Fibroblast of the aortic adventitia (primary cell): ENCODE measurements at regions not wholly inside any gene's neighbourhood (a gene's known extent, or its start where the extent isn't known, plus 50 kb on each side); places are given as distances from the start of the nearest gene placed in this dataset.

Source experiments
- DNase-seq: peaks from one replicate; pipeline ENCODE4 v3.0.0-alpha.2; 2010; ENCODE audit warnings: low read depth
- H3K4me3 ChIP-seq: 2 replicates; pipeline ENCODE4 v1.5.1; 2011; ENCODE audit warnings: low read depth, mild to moderate bottlenecking, control low read depth, low read length, moderate library complexity
- TF ChIP-seq, protein P1 (sequence below): IDR thresholded peaks from 2 replicates; pipeline ENCODE4 v1.5.1; 2011; ENCODE audit warnings: mild to moderate bottlenecking, low read length, control low read depth, inconsistent platforms; ENCODE audit not compliant: insufficient read depth

DNA sequence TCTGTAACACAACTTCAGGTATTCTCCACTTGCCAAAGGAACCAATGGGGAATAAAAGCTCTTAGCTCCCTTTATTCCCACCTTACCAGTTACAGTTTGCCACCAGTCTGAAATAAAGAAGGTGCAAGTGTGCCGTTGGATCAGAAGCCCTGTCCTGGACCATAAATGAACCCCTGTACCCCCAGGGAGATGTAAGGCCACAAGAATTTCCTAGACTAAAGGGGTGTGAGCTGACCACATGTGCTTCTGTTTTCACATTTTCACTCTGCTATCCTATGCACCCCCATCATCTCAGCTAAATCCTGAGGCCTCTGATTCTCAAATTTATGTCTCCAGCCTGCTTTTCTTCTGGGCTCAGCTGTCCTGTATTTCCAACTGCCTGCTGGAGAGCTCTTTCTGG lies 221.2 kb downstream of the SPRY1 start:
- H3K4me3 ChIP-seq = no peak overlapping the region
- DNase-seq = no peak
- TF ChIP-seq, protein P1, sequence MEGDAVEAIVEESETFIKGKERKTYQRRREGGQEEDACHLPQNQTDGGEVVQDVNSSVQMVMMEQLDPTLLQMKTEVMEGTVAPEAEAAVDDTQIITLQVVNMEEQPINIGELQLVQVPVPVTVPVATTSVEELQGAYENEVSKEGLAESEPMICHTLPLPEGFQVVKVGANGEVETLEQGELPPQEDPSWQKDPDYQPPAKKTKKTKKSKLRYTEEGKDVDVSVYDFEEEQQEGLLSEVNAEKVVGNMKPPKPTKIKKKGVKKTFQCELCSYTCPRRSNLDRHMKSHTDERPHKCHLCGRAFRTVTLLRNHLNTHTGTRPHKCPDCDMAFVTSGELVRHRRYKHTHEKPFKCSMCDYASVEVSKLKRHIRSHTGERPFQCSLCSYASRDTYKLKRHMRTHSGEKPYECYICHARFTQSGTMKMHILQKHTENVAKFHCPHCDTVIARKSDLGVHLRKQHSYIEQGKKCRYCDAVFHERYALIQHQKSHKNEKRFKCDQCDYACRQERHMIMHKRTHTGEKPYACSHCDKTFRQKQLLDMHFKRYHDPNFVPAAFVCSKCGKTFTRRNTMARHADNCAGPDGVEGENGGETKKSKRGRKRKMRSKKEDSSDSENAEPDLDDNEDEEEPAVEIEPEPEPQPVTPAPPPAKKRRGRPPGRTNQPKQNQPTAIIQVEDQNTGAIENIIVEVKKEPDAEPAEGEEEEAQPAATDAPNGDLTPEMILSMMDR = no peak

DNA sequence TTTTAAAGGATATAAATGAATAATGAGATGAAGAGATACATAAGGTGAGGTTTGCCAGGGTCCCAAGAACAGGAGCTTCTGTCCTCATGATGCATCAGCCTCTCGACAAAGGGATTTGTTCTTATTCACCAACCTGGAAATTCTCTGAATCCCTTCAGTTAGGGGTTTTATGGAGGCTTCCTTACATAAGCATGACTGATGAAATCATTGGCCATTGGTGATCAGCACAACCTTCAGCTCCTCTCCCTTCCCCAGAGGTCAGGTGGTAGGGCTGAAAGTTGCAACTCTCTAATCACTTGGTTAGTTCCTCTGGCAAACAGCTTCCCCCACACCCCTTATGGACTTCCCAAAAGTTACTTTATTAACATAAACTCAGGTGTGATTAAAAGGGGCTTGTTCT lies 222.0 kb downstream of the SPRY1 start:
- TF ChIP-seq, protein P1 = no peak
- DNase-seq = no peak
- no peak overlapping the region for H3K4me3 ChIP-seq

GRCh38 chr4:123619326-123619725 lies 222.7 kb downstream of the SPRY1 start:
- TF ChIP-seq, protein P1 = no peak
- no peak overlapping the region for H3K4me3 ChIP-seq
- no peak for DNase-seq

DNA sequence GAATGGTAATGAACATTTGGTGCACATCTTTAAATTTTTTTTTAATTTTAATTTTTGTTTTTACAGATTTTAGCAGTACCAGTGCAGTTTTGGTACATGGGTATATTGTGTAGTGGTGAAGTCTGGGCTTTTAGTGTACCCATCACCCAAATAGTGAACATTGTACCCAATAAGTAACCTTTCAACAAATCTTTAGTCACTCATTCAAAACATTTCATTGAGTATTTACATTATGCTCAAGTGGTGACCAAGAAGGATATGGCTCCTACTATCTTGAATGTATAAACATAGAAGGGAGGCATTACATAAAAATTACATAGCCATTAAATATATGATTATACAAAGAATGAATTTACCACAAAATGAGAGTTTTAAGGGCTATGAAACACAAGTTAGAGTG lies 223.3 kb downstream of the SPRY1 start:
- TF ChIP-seq, protein P1 = no peak
- no peak overlapping the region for H3K4me3 ChIP-seq
- no peak for DNase-seq

DNA sequence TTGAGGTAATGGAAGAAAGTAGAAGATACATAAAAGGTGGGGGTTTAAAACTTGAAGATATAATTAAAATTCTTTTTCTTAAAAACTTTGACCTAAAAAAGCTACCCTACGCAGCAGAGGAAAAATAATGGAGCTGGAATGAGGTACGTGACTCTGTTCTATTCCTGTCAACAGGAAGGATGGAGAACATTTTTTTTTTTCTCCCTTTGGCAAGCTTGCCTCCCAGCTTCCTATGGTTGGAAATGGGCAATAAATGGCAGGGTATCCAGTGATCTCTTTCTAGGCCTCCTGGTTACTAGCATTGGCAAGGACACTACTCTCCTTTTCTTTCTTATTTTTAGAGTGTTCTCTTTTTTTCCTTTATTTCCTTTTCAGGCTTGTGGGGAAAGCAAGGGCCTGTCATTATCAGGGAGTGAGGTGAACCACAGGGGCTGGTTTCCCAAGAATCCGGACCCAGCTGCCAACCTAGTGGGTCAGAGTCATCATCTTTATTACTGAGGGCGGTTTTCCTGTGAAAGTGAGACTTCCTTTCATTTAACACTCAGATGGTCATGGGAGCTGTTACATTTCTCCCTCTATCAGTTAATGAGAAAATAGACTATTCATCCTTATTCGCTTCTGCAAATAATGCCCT lies 224.6 kb downstream of the SPRY1 start:
- TF ChIP-seq, protein P1 = no peak
- peak; percentile 48 for DNase-seq
- H3K4me3 ChIP-seq = no peak overlapping the region

DNA sequence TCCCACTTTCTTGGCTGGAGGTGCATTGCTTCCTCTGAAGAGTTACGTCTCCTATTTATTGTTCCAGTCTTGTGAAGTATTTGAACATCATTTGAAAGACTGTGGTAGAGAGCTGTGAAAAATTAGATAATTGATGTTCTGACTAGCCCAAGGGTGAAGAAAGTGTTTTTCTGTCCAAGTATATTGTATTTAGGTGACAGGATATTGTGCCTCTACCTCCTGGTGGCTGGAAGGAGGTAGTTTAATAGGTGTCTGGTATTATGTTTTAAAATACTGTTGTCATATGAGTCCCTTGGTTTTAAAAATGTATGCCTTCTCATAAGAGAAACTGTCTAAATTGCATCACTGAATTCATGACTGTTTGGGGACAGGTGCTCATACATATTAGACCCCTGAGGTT lies 226.0 kb downstream of the SPRY1 start:
- TF ChIP-seq, protein P1 = no peak
- no peak for DNase-seq

DNA sequence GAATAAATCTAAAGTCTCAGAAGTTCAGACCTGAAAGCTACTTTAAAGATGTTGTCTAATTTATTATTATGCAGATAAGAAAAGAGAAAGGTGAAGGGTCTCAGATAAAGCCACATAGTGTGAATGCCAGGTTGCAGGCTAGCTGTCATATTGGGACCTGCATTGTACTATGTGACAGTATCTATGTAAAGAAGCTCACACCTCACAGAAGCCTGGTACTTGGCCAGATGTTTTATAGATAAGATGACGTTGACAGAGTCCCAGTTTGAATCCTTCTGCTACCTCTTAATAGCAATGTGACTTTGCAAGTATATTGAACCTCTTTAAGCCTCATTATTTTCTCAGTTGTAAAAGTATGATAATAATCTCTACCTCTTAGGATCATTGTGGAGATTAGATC lies 227.0 kb downstream of the SPRY1 start:
- H3K4me3 ChIP-seq = no peak overlapping the region
- no peak for DNase-seq
- TF ChIP-seq, protein P1 = no peak

More for the DNA sequence above, 226.0 kb downstream of the SPRY1 start:
- no peak overlapping the region for H3K4me3 ChIP-seq
